MCF 10A (cell line): ENCODE measurements at regions not wholly inside any gene's neighbourhood (a gene's known extent, or its start where the extent isn't known, plus 50 kb on each side); places are given as distances from the start of the nearest gene placed in this dataset.

Experiments used
- BruUV-seq: library from RNA; stranded (reverse); fragments of 400-500 nt; replicated peaks from 2 replicates; lab custom pipeline; 2021; lab: Mats Ljungman, UMichigan
- CTCF ChIA-PET: fragments of 300-600 bp; sonication (Branson Sonifier 250); formaldehyde crosslinking; extraction: SDS; loops from one replicate; lab custom pipeline; 2021; ENCODE audit warnings: antibody characterized with exemption, inconsistent platforms; lab: Yijun Ruan, JAX
- POLR2A ChIA-PET: fragments of 300-600, 350-650 bp; sonication (Branson Sonifier 250); formaldehyde crosslinking; extraction: SDS; loops from one replicate; lab custom pipeline; 2020; ENCODE audit warnings: antibody characterized with exemption, inconsistent platforms; lab: Yijun Ruan, JAX
- DNase-seq: peaks from one replicate; pipeline ENCODE4 v3.0.0-alpha.2; 2018; ENCODE audit not compliant: unreplicated experiment
- H3K27ac Mint-ChIP-seq: one replicate; pipeline ENCODE4 v1.8.0; 2022; ENCODE audit warnings: mild to moderate bottlenecking, low read depth, mixed read lengths; ENCODE audit not compliant: unreplicated experiment
- H3K27me3 Mint-ChIP-seq: one replicate; pipeline ENCODE4 v1.8.0; 2022; ENCODE audit warnings: mixed read lengths; ENCODE audit not compliant: insufficient read depth, unreplicated experiment
- H3K36me3 Mint-ChIP-seq: one replicate; pipeline ENCODE4 v1.8.0; 2022; ENCODE audit warnings: mild to moderate bottlenecking, moderate library complexity, mixed read lengths; ENCODE audit not compliant: insufficient read depth, unreplicated experiment
- H3K4me1 Mint-ChIP-seq: one replicate; pipeline ENCODE4 v1.8.0; 2022; ENCODE audit warnings: mixed read lengths; ENCODE audit not compliant: insufficient read depth, unreplicated experiment
- H3K4me3 Mint-ChIP-seq: one replicate; pipeline ENCODE4 v1.8.0; 2022; ENCODE audit warnings: mild to moderate bottlenecking, moderate library complexity, mixed read lengths; ENCODE audit not compliant: unreplicated experiment
- H3K9me3 Mint-ChIP-seq: one replicate; pipeline ENCODE4 v1.8.0; 2022; ENCODE audit warnings: mixed read lengths; ENCODE audit not compliant: unreplicated experiment
- intact Hi-C: fragments of 100-400 bp; cut with micrococcal nuclease; formaldehyde crosslinking; loops from 2 replicates; pipeline ENCODE4 v1.14.1; 2022
- TF ChIP-seq, protein P1 (sequence below): fragments of 200-600 bp; IDR thresholded peaks from one replicate; pipeline ENCODE4 v1.8.0; 2022; ENCODE audit warnings: antibody characterized with exemption, mild to moderate bottlenecking; ENCODE audit not compliant: unreplicated experiment

DNA sequence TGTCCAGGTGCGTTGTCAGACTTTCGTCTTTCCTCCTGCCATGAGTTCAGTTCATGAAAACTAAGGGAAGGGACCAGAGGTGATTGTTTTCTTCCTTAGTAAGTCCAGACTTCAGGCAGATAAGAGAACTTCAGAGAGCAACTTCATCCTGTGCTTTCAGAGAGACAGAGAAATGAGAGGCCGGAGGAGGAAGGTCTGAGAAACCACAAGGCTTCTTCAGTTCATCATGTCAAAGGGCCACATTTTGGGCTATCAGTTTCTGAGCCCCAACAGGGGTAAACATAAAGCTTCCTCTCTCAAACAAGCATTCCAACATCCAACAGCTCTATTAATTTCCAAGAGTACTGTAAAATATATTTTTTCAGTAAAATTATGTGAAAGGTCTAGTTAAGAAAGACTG lies 668.4 kb upstream of the NRP1 start:
- no TSS peak for BruUV-seq

DNA sequence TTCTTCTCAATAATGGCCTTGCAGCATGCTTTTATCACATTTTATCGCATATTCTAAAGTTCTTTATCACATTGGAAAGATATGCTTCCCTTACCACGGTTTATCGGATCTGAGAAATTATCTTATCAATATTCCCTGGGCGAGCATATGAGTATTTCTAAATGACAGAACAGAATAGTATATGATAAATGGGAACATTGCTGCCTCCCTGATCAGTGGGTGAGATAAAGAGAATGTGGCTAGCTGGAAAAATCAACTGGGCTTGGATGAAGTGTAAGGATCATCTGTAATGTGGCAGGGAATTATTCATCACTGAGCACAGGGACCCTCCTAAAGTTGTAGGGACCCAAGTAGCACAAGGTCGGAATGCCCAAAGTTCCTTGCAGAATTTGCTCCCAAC lies 667.4 kb upstream of the NRP1 start:
- ChIA-PET POLR2A (interaction anchor here (0.9 kb wide), 1 partner anchor 9 kb away, joined by 3 read pairs; no protein-coding TSS in a partner anchor), CTCF (interaction anchor here (0.6 to 0.7 kb wide), 2 partner anchors 273 to 625 kb away, joined by 3 read pairs; no protein-coding TSS in a partner anchor)
- Mint-ChIP-seq H3K9me3 (no peaks in the 10 kb centered on the region), H3K36me3 (no peaks in the 10 kb centered on the region), H3K27ac (no peak overlapping the region), H3K4me3 (no peak overlapping the region), H3K4me1 (no peaks in the 10 kb centered on the region), H3K27me3 (no peaks in the 10 kb centered on the region)
- no TSS peak for BruUV-seq
- no peak for DNase-seq
- intact Hi-C loops: no loop called here
- TF ChIP-seq, protein P1, sequence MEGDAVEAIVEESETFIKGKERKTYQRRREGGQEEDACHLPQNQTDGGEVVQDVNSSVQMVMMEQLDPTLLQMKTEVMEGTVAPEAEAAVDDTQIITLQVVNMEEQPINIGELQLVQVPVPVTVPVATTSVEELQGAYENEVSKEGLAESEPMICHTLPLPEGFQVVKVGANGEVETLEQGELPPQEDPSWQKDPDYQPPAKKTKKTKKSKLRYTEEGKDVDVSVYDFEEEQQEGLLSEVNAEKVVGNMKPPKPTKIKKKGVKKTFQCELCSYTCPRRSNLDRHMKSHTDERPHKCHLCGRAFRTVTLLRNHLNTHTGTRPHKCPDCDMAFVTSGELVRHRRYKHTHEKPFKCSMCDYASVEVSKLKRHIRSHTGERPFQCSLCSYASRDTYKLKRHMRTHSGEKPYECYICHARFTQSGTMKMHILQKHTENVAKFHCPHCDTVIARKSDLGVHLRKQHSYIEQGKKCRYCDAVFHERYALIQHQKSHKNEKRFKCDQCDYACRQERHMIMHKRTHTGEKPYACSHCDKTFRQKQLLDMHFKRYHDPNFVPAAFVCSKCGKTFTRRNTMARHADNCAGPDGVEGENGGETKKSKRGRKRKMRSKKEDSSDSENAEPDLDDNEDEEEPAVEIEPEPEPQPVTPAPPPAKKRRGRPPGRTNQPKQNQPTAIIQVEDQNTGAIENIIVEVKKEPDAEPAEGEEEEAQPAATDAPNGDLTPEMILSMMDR: no peak

More for the DNA sequence above, 668.4 kb upstream of the NRP1 start:
- TF ChIP-seq, protein P1: no peak
- Mint-ChIP-seq H3K27ac (no peak overlapping the region), H3K9me3 (no peaks in the 10 kb centered on the region), H3K4me3 (no peak overlapping the region), H3K4me1 (no peaks in the 10 kb centered on the region), H3K36me3 (no peaks in the 10 kb centered on the region), H3K27me3 (no peaks in the 10 kb centered on the region)
- intact Hi-C loops: no loop called here
- CTCF ChIA-PET: no interaction called here
- POLR2A ChIA-PET: no interaction called here
- DNase-seq: no peak

- TF ChIP-seq, protein P1: no peak
- H3K4me1 Mint-ChIP-seq: no peaks in the 10 kb centered on the region
- CTCF ChIA-PET: interaction anchor here (0.6 to 0.7 kb wide), 2 partner anchors 274 to 626 kb away, joined by 3 read pairs; no protein-coding TSS in a partner anchor
- POLR2A ChIA-PET: interaction anchor here (0.9 kb wide), 1 partner anchor 8 kb away, joined by 3 read pairs; no protein-coding TSS in a partner anchor
- H3K9me3 Mint-ChIP-seq: no peaks in the 10 kb centered on the region
- H3K27me3 Mint-ChIP-seq: no peaks in the 10 kb centered on the region
- no TSS peak for BruUV-seq
- H3K4me3 Mint-ChIP-seq: no peak overlapping the region
- no peak for DNase-seq
- H3K36me3 Mint-ChIP-seq: no peaks in the 10 kb centered on the region
- no peak overlapping the region for H3K27ac Mint-ChIP-seq
- intact Hi-C loops: no loop called here
Observed at GRCh38 chr10:34001087-34001580, 666.7 kb upstream of the NRP1 start.

DNA sequence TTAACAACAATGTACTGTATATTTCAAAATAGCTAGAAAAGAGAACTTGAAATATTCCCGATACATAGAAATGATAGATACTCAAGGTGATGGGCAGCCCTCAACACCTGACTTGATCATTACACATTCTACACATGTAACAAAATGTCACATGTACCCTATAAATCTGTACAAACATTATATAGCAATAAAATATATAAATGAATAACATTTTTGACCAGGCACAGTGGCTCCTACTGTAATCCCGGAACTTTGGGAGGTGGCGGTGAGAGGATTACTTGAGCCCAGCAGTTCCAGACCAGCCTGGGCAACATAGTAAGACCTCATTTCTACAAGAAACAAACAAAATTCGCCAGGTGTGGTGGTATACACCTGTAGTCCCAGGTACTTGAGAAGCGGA lies 659.5 kb upstream of the NRP1 start:
- ChIA-PET POLR2A (no interaction called here), CTCF (no interaction called here)
- TF ChIP-seq, protein P1: no peak
- no peak overlapping the region for H3K4me3 Mint-ChIP-seq
- intact Hi-C loops: no loop called here
- H3K27ac Mint-ChIP-seq: no peak overlapping the region
- H3K9me3 Mint-ChIP-seq: peaks cover 7% of the 10 kb centered on the region
- no peaks in the 10 kb centered on the region for H3K27me3 Mint-ChIP-seq
- no TSS peak for BruUV-seq
- no peaks in the 10 kb centered on the region for H3K4me1 Mint-ChIP-seq
- no peaks in the 10 kb centered on the region for H3K36me3 Mint-ChIP-seq
- DNase-seq: no peak
